GM21381 (cell line): ENCODE measurements at regions not wholly inside any gene's neighbourhood (a gene's known extent, or its start where the extent isn't known, plus 50 kb on each side); places are given as distances from the start of the nearest gene placed in this dataset.

Experiments used
- ATAC-seq: cut with Tn5 transposase; IDR thresholded peaks from one replicate; pipeline ENCODE4 v1.9.1; 2021; ENCODE audit warnings: mild to moderate bottlenecking, moderate library complexity; ENCODE audit not compliant: unreplicated experiment

DNA sequence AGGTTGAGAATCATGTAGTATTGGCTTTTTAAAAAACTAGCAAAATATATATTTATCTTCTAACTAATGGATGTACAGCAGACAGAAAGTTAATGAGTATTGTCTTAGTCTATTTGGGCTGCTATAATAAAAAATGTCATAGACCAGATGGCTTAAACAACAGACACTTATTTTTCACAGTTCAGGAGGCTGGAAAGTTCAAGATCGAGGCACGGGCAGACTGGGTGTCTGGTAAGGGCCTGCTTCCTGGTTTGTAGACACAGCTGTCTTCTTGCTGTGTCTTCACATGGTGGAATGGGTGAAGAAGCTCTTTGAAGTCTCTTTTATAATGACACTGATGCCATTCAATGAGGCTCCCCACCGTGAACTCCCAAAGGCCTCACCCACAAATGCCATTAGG lies 70.1 kb upstream of the KRR1 start:
- no peak for ATAC-seq

DNA sequence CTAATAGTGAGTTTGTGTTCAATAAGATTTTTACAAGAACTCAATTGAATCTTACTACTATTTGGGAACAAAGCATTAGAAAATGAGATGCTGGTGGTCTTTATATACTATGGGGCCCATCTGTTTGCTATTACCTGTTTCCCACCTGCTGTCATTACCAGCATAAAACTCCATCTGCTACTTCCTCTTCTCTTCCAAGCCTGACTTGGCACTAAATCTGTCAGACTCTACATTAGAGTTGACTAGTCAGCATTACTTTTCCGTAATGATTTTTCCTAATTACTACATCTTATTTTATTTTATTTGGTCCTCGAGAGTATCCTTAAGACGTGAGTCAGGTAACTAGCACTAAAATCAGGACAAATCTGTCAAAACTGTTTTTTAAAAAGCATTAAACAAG lies 68.1 kb upstream of the KRR1 start:
- no peak for ATAC-seq

DNA sequence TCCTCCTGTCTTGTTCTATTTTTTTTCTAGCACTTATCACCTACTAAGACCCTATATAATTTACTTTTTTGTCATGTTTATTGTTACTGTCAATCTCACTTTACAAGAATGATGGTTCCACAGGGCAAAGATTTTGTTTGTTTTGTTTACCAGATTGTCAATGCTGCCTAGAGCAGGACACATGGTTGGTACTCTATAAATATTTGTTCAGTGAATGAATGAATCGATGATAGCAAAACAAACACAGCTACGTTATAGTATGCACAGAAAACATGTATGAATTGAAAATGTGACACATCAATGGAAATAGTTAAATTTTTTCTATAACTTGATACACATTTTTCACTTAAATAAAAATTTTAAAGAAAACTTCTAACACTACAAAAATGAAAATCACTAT lies 67.1 kb upstream of the KRR1 start:
- ATAC-seq, result no peak

DNA sequence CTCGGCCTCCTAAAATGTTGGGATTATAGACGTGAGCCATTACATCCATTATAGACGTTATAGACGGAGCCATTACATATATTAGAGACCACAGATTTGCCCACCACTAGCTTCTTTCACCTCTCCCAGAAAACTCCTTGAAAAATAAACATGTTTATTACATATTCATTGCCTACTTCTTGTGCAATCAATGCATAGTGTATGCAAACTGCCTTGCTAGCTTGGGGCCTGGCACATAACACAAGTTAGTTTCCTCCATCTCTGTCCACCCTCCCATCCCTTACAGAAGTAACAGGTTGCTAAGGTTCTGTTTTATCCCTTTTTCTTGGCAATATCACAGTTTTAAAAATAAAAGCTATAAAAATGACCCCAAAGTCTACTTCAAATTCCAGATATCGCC lies 66.4 kb upstream of the KRR1 start:
- no peak for ATAC-seq

DNA sequence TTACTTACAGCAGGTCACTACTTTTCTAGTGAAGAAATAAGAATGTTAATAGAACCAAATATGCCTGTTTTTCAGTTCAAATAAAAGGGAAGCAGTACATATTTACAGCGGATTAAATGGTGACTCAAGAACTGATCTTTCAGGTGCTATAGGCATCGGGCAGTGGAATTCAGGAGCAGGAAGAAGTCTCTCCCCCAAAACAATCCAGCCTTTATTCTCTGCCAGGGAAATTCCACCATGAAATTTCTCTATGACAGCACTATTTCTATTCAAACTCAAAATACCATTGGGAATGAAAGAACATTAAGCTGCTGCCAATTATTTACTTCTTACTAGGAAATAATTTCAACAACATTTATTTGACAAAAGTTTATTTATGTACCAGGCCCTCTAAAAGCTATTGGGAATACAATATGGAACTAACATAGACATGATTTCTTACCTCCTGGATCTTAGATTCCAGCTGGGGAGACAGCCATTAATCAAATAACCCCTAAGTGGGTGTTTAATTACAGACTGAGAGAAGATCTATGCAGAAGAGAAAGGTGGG lies 60.3 kb upstream of the KRR1 start:
- no peak for ATAC-seq

DNA sequence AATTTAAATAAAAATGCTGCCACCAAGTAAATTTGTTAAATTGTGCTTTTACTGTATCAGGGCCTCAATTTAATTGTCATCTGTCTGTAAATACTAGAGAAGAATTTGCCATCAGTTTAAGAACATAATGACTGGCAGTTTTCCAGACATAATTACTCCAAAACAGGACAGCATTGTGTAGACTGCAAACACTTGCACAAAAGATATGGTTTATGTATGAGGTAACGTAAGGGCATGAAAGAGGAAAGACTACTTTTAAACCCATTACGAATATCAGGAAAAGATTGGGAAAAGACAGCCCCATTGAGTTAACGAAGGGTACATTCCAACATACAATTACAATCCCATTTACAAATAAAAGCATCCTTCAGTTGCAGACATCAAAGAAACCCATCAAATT lies 59.8 kb upstream of the KRR1 start:
- no peak for ATAC-seq

DNA sequence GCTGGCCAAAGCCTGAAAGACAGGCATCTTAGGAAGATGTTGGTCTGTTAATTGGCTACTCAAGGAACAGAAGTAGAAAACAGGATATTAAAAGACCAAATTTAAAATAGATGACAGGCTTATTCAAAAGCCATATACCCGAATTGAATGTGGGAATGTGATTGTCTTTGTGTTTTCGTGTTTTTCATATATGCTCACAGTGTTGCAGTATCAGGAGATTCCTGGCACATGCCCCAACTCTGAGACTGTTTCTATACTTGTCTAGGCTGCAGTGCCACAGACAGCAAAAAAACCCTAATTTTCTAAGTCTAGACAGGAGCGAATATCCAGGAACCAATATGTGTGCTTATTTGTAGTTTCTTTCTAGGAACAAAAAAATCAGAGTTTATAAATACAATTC lies 57.4 kb upstream of the KRR1 start:
- no peak for ATAC-seq

DNA sequence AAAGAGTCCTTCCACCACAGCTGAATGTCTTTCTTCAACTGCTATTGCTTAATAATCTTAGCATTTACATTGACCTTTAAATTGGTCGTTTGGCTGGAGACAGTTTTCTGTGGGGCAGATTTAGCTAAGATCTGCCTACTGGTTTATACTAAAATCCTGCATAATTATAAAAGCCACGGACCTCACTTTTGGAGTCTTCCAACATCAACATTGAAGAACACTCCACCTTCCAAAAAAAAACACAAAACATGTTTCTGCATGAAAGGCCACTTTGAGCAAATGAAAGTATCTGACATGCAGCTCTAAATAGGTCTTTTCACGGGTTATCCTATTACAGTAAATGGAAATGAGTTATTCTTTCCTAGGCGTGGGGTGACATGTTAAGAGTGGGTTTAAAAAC lies 57.0 kb upstream of the KRR1 start:
- ATAC-seq, result no peak

DNA sequence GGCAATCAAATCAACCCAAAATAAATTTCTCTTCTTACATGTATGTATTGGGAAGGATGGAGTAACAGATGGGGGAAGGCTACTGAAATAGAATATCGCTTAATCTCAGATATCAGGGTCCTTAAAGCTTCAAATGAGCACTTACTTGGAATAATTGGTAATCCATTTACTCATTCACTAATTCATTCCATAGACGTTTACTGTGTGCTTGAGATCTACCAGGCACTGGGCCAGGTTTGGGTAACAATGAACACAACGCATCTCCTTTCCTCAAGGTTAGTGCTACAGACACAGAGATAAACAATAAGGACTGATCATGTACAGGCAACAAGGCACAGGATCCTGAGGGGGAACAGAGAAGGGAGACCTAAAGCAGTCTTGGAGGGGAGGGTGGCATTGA lies 54.4 kb upstream of the KRR1 start:
- ATAC-seq, result no peak

DNA sequence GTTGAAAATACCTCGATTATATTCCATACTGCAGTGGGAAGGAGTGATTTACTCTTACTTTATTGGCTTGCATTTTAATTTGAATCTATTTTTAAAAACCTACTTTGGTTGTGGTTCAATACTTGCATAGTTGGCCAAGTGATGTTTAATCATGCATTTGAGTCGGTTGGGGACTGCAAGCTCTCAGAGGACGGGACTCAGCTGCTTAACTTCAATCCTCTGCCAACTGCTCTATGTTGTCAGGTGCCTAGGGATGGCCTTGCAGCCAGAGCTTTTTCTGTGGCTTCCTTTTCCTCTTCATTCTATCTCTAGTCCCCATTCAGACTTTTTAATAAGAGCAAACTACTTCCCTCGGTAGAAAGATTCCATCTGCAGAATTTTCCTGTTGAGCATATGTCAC lies 53.4 kb upstream of the KRR1 start:
- ATAC-seq, result no peak

DNA sequence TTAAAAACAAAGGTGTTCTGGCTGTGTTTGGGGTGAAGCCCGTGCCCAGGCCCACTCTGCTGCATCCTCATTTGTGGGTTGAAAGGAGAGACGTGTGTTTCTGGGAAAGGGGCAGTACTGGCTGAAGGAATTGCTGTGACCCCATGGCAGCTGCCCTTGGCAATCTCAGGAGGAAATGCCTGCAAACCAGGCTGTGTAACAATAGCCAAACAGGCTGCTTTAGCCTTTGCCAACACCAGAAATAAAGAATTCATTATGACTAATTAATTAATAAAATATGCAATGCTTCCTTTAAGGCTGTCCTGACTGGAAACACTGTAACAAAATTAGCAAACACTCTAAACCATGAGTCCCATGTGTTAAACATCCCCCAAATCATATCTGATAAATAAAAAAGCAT lies 53.0 kb upstream of the KRR1 start:
- no peak for ATAC-seq

DNA sequence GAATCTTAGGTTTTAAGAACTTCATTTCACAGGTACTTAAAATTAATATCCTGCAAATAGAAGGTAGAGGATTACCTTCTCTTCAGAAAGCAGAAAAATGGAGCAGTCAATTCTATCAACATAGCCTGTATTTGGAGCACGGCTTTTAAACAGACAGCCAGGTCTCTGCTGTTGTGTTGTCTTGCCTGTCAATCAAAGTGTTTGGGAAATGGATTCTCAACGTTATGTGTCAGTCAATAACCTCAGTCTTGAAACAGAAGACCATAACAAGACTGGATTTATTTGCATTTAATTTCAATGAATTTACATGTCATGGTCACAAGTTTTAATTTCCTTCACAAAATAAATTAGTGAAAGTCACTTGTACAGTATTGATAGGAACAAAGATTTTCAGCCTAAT lies 51.9 kb upstream of the KRR1 start:
- ATAC-seq, result no peak

DNA sequence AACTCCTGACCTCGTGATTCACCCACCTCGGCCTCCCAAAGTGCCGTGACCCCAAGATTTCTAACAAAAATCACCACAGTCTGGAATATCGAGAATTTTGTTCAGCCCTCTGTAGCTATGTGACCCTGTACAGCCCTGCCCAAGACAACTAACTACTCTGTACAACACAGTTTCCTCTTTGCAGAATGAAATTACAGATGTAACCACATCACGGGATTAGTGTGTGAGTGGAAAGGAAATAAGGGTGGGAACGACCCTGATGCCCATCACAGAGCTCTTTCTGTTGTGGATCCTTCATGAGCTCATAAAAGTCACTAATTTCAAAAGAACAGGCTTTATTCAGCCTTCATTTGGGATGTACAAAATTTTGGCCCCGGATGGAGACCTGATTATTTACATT lies 50.5 kb upstream of the KRR1 start:
- no peak for ATAC-seq
